ENCODE measurements at regions not wholly inside any gene's neighbourhood (a gene's known extent, or its start where the extent isn't known, plus 50 kb on each side); places are given as distances from the start of the nearest gene placed in this dataset.

- DNase-seq = no peak
Observed at GRCh38 chr11:80898910-80899309, 1458.1 kb upstream of the TENM4 start.

GRCh38 chr11:80886684-80887083, 1445.9 kb upstream of the TENM4 start:
- DNase-seq = no peak

- no peak for DNase-seq
Observed at GRCh38 chr11:80873310-80873999, 1432.6 kb upstream of the TENM4 start.

GRCh38 chr11:80872116-80872728, 1431.4 kb upstream of the TENM4 start:
- DNase-seq = no peak

GRCh38 chr11:80868831-80869230, 1428.0 kb upstream of the TENM4 start:
- no peak for DNase-seq

GRCh38 chr11:80862011-80862410, 1421.2 kb upstream of the TENM4 start:
- no peak for DNase-seq

GRCh38 chr11:80861193-80861592, 1420.4 kb upstream of the TENM4 start:
- no peak for DNase-seq

GRCh38 chr11:80860632-80861031, 1419.8 kb upstream of the TENM4 start:
- no peak for DNase-seq

GRCh38 chr11:80856066-80856465, 1415.2 kb upstream of the TENM4 start:
- DNase-seq = no peak

- no peak for DNase-seq
Observed at GRCh38 chr11:80855426-80855825, 1414.6 kb upstream of the TENM4 start.

- DNase-seq = no peak
Observed at GRCh38 chr11:80849253-80849652, 1408.4 kb upstream of the TENM4 start.

GRCh38 chr11:80846979-80847378, 1406.1 kb upstream of the TENM4 start:
- no peak for DNase-seq

GRCh38 chr11:80846442-80846841, 1405.6 kb upstream of the TENM4 start:
- no peak for DNase-seq

- no peak for DNase-seq
Observed at GRCh38 chr11:80844110-80844819, 1403.4 kb upstream of the TENM4 start.

- no peak for DNase-seq
Observed at GRCh38 chr11:80843266-80843974, 1402.6 kb upstream of the TENM4 start.

- DNase-seq = no peak
Observed at GRCh38 chr11:80842246-80842645, 1401.4 kb upstream of the TENM4 start.

GRCh38 chr11:80841675-80842074, 1400.8 kb upstream of the TENM4 start:
- DNase-seq = no peak

GRCh38 chr11:80838153-80838552, 1397.3 kb upstream of the TENM4 start:
- DNase-seq = no peak

GRCh38 chr11:80837051-80837450, 1396.2 kb upstream of the TENM4 start:
- no peak for DNase-seq

- no peak for DNase-seq
Observed at GRCh38 chr11:80831374-80831773, 1390.5 kb upstream of the TENM4 start.

- DNase-seq = no peak
Observed at GRCh38 chr11:80827781-80828180, 1387.0 kb upstream of the TENM4 start.

GRCh38 chr11:80826808-80827207, 1386.0 kb upstream of the TENM4 start:
- DNase-seq = no peak

GRCh38 chr11:80822308-80822707, 1381.5 kb upstream of the TENM4 start:
- no peak for DNase-seq

- DNase-seq = no peak
Observed at GRCh38 chr11:80819271-80819670, 1378.4 kb upstream of the TENM4 start.
